Embryonic facial prominence (tissue), 1 donor: ENCODE measurements at regions not wholly inside any gene's neighbourhood (a gene's known extent, or its start where the extent isn't known, plus 50 kb on each side); places are given as distances from the start of the nearest gene placed in this dataset.
"Not testable (repeated sequence)": the region's sequence is repeated elsewhere in the genome, so short reads cannot be mapped to it uniquely, and the experiment has no call there.

Source experiments
- DNase-seq: peaks from one replicate; pipeline ENCODE4 v3.0.0-alpha.2; 2016; ENCODE audit errors: extremely low spot score

DNA sequence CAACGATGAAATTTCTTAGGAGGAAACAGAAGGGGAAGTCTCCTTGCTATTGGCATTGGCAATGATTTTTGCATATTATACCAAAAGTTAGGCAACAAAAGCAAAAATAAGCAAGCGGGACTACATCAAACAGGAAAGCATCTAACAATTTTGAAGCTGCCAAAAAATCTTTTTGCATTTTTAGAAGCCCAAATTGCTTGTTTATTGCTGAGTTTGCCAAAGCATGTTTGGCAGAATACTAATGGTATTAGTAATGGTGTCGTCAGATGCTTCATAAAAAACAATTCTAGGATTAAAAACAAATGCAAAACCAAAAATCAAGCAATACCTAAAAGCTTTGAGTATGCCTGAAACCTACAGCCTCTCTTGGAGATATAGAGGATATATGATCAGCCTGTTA, 80.0 kb downstream of the GALR1 start:
- DNase-seq, result no peak

DNA sequence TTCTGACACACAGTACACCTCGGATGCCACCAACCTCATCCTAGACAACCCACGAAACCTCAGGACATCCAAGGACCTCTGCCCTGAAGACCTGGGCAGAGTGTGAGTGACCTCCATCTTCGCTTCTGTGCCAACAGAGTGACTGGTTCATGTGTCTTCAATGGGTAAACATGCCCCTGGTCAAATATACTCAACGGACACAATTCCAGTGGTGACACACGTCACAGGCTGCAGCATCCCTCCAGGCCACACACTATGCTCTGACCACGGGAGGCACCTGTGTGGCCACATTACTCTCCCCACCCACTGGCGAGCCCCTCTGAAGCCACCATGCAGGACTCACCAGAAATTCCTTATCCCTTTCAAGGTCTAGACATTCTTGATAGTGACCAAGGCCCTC, 85.2 kb downstream of the GALR1 start:
- no peak for DNase-seq

DNA sequence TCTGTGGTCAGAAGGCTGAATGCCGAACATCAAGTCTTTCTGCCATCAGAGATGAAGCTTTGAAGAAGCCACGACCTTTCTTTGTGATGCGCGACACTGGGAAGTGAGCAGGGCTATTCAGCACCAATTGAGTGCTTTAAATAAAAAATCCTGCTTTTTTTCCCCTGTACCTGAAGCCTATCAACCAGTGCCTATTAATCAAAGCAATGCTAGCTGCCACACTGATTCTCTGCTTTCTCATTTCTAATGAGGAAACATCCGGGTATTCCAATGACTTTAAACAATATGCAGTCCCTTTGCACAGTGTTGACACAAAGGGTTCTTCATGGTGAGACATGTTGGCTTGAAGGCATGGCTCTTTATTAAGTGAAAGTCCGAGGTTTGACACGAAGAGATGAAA, 88.0 kb downstream of the GALR1 start:
- no peak for DNase-seq

DNA sequence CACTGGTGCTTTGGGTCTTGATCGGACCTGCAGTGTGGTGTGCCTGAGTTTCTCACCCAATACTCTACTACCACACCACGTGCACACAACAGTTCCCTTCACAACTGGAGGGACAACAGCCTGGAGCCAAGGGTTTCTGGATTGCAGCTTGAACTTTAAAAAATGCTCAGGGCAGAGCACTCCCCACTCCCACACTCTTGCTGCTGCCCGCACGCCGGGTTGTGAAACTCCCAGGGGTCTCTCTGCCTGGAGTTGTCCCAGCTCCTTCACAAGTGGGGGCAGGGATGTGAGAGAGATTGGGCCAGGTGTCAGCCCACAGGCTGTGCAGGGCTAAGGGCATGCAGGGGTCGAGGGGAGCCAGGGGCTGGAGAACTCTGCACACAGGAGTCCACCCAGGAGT, 89.4 kb downstream of the GALR1 start:
- no peak for DNase-seq

DNA sequence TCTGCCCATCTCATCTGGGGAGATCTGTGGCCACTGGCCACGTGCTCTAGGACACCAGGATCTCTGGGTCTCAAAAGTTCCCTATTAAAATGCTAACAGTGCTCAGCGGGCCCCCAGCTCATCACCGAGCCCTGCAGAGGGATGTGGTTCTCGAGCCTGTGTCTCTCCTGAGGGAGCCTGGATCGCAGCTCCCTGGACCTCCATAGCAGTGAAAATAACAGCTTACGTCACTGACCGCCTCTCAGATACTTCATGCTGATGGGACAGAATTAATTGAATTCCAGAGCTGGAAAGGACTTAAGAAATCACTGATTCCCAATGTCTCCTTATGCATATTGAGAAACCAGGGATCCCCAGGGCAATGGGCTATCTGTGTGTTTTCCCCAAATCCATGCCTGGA, 90.0 kb downstream of the GALR1 start:
- no peak for DNase-seq

DNA sequence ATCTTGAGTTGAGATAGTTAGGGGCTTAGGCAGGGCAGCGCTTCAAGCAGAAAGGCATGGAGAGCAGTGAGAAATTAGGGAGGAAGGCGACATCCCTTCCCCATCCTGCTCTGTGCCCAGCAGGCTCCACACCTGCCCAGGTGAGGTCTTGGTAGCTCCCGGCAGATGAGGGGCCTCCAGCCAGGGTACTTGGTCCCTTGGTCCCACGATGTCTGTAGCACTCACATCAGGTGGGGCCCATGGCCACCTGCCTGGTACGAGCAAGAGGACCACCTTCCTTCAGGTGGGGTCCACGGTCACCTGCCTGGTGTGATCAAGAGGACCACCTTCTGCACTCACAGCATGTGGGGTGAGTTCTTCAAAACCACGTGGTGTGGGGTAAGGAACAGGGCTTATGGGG, 91.2 kb downstream of the GALR1 start:
- DNase-seq, result no peak

DNA sequence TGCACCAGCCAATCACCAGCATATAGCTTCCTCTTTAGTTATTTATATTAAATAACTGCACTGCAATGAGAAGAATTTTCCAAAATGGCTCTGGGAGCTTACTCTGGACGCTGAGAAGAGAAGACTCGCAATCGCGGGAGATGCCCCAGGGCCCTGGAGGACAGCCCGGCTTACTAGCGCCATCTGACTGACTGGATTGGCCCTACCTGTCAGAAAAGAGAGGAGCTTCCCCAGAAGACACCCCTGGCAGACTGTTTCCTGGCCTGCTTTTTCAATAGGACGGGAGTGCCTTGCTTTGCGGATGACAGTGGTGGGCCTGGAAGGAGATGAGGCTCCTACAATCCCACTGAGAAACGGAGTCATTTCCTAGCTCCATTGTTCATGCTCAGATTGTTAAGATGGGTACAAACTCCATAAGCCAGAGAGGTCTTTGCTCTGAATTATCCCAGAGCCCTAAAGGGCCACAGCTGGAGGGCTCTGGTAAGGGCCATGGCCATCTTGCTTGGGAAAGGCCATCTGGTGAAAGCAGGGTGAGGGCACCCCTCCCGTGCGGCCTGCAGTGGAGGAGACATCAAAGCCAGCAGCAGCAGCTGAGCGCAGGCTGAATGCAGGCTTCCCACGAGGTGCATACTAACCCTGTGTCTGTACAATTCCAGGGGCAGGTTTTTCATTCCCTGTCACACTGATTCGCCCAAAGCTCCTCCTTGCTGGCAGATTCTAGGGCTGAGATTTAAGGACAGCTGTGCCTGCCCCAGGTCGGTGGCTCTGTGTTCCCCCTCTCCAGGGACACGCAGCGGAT, 92.1 kb downstream of the GALR1 start:
- no peak for DNase-seq

DNA sequence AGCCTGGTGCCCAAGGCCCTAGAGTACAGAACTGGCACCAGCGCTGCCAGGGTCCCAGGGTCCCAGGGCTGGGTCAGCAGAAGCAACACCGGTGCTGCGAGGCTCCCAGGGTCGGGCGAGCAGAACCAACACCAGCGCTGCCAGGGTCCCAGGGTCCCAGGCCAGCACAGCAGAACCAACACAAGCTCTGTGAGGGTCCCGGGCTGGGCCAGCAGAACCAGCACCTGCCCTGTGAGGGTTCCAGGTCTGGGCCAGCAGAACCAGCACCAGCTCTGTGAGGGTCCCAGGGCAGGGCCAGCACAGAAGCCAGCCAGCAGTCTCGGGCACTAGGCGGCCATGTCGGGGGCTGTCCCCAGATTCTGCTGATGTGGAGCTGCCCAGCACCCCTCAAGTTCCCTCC, 93.1 kb downstream of the GALR1 start:
- DNase-seq, result no peak

DNA sequence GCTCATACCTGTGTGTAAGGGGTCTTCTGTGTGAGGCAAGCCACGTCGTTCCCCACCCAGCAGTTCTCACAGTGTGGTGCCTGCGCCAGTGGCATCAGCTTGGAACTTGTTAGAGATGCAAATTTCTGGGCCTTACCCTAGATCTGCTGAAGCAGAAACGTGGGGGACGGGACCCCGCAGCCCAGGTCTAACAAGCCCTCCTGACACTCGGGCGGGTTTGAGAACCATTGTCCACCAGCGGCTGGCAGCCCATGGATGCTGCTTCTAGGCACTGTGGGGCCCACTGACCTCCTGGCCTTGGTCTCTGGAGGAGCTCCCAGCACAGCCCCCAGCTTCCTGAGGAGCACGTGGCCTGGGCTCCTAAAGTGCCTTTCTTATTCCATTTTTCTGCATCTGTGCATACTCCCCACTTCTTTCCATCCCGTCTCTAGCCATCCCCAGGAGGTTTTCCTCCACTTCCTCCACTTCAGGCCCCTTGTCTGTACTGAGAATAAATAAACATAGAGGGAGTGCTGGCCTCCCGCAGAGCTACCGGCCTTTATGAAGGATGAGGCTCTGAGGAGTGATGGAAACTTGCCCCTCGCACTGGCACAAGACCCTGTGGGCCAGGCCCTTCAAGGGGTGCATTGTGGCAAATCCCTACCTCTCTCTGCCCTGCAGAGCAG, 94.3 kb downstream of the GALR1 start:
- no peak for DNase-seq

DNA sequence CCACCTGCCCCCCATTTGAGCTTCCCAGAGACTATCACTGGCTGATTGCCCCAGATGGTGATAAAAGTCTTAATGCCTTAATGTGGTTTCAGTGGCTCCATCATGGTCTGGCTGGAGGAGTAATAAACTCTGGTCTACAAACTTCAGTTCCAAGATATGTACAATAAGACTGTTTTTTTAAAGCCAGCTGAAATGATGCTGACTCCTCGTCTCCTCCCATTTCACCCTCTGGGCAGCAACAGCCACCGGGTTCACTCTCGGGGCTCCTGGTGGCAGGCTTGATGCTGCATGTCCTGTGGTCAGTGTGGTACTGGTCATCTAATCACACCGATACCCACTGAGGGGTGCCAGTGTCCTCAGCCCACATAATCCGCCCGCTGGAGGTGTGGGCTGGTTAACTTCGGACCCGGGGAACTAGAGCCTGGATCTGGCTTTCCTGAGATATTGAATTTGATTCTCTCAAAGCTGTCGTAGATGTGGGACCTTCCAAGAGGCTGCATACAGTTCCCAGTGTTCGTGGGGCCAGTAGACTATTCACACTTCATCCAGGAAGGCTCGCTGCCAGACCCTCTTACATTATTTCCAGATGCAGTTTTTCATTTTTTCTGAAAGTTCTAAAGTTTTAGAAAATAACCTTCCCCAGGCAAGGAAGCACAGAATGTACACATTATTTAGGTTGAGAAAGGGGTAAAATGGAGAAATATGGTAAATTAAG, 95.3 kb downstream of the GALR1 start:
- no peak for DNase-seq

DNA sequence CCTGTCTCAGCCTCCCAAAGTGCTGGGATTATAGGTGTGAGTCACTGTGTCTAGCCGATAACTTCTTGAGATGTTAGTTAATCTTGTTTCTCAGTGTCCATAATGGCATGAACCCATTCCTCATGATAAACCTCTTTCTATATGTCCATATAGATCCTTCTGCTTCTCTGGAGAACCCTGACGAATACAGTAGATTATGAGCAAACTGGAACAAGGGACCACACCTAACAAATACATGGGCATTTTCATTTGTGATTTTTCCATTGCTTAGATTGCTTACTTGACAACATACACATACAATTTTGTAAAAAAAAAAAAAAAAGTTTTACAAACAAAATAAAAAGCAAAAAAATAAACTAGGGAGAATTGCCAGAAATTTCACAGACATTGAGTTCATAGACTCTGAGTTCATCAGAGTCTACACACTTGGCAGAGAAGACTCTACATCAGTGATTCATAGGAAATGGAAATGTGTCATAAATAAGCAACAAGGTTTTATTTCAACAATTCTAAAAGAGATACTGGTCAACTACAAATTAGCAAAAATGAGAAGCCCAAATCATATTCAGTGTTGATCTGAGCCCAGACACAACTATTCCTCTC, 96.7 kb downstream of the GALR1 start:
- no peak for DNase-seq

DNA sequence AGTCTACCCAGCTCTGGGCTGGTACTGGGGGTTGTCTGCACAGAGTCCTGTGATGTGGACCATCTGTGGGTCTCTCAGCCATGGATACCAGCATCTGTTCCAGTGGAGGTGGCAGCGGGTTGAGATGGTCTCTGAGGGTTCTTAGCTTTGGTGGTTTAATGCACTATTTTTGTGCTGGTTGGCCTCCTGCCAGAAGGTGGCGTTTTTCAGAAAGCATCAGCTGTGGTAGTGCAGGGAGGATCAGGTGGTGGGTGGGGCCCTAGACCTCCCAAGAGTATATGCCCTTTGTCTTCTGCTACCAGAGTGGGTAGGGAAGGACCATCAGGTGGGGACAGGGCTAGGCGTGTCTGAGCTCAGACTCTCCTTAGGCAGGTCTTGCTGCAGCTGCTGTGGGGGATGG, 103.7 kb downstream of the GALR1 start:
- DNase-seq, result not testable (repeated sequence)

DNA sequence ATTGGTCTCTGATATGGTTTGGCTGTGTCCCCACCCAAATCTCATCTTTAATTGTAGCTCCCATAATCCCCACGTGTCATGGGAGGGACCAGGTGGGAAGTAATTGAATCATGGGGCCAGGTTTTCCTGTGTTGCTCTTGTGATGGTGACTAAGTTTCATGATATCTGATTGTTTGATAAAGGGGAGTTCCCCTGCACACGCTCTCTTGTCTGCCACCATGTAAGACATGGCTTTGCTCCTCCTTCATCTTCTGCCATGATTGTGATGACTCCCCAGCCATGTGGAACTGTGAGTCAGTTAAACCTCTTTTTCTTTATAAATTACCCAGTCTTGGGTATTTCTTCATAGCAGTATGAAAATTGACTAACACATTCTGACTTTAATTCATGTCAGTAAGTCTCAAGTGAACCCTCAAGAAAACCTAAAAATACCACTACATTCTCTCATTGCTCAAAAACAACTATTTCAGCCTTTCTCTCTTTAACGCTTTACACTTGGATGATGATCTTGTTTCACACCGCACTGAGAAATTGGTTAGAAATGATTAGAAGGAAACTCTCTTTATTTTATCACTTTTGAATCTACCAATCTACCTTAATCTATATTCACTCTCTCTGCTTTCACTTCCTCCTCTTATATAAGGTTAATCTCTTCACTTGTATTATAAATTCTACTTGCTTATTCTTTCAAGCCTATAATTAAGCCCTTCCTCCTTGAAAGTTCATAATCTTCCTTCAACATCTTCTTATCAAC, 110.1 kb downstream of the GALR1 start:
- DNase-seq, result no peak

DNA sequence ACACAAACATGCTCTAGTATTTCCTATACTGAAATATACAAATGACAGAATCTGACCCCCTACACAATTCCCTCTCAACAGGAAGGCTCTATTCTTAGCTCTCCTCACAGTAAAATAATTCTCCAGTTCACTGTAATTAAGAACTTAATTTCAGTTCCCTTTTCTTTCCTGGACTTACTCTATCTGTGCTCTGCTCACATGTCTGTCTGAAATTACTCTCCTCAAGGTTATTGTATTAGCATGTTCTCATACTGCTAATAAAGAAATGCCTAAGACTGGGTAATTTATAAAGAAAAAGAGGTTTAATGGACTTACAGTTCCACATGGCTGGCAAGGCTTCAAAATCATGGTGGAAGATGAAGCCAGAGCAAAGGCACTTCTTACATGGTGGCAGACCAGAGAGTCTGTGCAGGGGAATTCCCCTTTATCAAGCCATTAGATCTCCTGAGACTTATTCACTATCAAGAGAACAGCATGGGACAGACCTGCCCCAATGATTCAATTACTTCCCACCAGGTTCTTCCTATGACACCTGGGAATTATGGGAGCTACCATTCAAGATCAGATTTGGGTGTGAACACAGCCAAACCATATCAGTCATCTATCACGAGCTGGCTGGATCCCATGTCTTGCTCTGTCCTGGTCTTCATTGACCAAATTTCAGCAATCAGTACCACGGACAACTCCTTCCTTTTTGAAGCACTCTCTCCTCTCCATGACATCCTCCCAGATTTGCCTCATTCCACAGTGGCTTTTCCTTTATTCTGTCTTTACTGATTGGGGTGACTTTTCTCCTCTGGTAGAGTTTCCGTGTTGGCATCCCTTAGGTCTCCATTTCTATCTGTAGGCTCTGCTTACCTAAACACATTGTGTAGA, 110.9 kb downstream of the GALR1 start:
- DNase-seq, result no peak

DNA sequence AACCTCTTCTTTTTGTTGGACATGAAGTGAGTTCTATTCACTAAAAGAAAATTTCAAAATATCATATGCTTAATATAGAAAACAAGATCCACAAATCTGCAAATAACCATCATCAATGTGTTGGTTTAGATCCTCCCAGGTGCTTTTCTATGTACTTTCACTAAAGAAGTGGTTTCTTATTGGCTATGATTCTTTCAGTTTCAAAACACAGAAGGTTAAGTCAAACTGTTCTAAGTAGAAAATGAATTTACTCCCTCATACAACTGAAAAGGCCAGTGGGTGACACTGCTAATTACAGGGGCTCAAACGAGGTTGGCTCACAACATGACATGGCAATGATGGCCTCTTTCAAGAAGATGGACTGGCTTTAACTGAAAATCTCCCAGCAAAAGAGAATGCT, 111.7 kb downstream of the GALR1 start:
- no peak for DNase-seq

DNA sequence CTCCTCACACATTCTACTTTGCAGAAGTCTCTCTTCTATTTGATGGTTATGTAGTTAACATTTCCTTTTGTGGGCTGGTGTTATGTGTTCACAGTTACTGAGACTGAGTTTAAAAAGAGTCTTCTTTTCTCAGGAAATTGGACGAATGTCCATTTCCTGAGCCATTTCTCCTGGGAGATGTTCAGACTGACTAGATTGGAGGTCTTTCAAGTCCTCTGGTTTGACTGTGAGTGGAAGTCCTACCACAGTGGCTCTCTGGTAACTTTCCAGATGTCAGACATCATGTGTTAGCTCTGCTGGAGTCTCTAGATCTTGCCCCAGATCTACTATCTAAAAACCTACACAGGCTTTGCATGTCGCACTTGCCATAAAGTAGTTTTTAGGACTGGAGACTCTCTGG, 116.0 kb downstream of the GALR1 start:
- no peak for DNase-seq

DNA sequence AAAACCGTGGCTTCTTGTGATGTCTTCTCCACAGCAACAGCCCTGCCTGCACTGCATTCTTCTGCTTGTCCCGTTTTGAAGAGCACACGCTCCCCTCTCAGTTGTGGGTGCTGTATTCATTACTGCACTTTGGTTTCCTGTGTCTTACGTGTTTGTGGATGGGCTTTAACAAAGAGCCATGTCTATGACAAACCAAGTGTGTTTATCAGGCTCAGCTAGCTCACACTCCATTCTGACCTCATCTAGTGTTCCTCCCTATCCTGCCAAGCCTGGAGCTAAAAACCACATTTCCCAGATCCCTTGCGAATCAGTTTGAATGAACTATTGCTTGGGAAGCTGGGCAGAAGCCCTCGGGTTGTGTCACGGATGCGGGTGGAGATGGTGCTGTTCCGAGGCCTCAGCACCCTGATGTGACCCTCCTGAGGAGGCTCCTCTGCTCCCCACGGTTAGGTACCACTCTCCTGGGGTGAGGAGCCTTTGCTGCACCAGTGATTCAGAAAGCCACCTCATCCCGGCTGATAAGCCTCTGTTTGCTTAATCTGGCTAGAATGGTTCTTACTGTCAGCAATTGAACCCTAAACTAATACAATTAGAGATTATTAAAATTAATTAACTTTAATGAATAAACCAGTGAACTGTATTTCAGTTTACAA, 116.5 kb downstream of the GALR1 start:
- DNase-seq, result no peak

DNA sequence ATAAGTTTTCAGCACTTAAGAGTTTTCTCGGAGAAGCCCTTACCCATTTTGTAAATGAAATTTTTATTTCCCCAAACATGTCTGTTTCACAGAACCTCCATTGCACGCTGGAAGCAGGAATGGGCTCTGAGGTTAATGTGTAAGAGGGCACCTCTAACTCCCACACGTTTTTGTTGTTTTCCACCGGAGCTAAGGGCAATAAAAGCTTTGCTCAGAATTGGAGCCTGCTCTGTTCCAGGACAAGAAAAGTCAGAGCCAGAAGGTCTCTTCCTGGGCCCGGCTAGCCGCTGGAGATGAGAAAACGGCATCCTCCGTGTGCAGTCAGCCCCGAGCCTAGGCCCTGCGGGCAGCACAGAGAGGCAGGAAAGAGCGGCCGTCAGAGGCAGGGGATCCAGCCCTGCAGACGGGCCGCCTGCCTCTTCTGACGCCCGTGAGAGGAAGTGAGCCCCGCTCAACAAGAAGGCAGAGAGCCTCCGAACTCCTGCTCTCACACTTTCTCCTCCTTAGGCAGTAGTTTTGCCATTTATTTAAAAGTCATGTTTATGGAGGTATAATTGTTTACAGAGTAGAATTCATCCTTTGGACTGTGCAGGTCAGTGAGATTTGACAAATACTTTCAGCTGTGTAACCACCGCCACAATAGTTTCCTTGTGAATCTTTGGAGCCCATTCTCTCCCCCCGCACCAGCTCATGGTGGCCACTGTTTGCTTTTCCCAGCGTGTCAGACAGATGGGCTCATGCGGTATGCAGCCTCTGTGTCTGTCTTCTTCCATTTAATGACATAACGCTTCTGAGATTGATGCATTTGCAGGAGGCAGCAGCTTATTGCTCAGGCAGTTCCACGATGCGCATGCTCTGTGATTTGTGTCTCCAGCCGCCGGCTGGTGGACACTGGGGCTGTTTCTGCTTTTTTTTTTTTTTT, 117.3 kb downstream of the GALR1 start:
- no peak for DNase-seq

DNA sequence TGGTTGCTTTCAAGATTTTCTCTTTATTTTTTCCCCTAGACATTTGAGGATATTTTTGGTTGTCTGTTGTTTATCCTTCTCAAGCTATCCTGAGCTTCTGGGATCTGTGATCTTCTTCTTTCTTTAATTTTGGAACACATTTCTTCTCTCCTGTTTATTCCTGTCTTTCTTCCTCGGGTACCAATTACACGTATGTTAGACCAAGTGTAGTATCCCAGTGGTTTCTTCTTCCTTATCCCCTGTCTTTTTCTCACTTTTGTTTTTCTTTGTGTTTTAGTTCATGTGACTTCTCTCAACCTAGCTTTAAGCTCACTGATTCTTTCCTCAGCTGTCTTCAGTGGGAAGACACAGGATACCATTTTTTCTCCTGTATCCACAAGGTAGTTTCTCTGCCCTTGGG, 120.0 kb downstream of the GALR1 start:
- DNase-seq, result no peak
